Uterus (tissue), 3 donors: ENCODE measurements at regions not wholly inside any gene's neighbourhood (a gene's known extent, or its start where the extent isn't known, plus 50 kb on each side); places are given as distances from the start of the nearest gene placed in this dataset.

Source experiments
- DNase-seq, 2 donors: peaks; one replicate each; pipeline ENCODE4 v3.0.0-alpha.2; 2019 to 2020
- H3K27ac ChIP-seq, 2 donors: fragments of 200-600 bp; sonication (generic); 1 replicate in 1 of 2; 2 replicates in 1 of 2; pipeline ENCODE4 v1.5.1; 2016 to 2018
- H3K27me3 ChIP-seq, 2 donors: fragments of 200-600 bp; sonication (generic); one replicate each; pipeline ENCODE4 v1.5.1; 2018 to 2019; ENCODE audit warnings: control low read depth in 1 of 2
- H3K36me3 ChIP-seq, 2 donors: fragments of 200-600 bp; sonication (generic); one replicate each; pipeline ENCODE4 v1.5.1; 2019; ENCODE audit warnings: control low read depth in 1 of 2
- H3K4me1 ChIP-seq, 2 donors: fragments of 200-600 bp; sonication (generic); one replicate each; pipeline ENCODE4 v1.5.1; 2018 to 2019; ENCODE audit warnings: control low read depth in 1 of 2
- H3K4me3 ChIP-seq, 2 donors: fragments of 200-600 bp; sonication (generic); 1 replicate in 1 of 2; 2 replicates in 1 of 2; pipeline ENCODE4 v1.5.1; 2018 to 2019; ENCODE audit warnings: mild to moderate bottlenecking in 1 of 2
- H3K9me3 ChIP-seq, 2 donors: fragments of 200-600 bp; sonication (generic); one replicate each; pipeline ENCODE4 v1.5.1; 2019; ENCODE audit warnings: control low read depth in 1 of 2
- CTCF ChIP-seq, 4 experiments: fragments of 200-600 bp in 2 of 4; fragments of 450-650 bp in 2 of 4; sonication (generic) in 2 of 4; IDR thresholded peaks; one replicate each; pipeline ENCODE4 v1.5.1; 2016 to 2019; ENCODE audit warnings: antibody characterized with exemption in 4 of 4, mild to moderate bottlenecking in 2 of 4, moderate library complexity in 1 of 4
- POLR2A ChIP-seq, 2 donors: fragments of 450-650 bp; IDR thresholded peaks; one replicate each; pipeline ENCODE4 v1.6.1; 2016; ENCODE audit warnings: antibody characterized with exemption in 2 of 2, mild to moderate bottlenecking in 1 of 2, moderate library complexity in 1 of 2
- intact Hi-C: fragments of 100-400 bp; cut with DNase I; formaldehyde crosslinking; loops from one replicate; pipeline ENCODE4 v1.15.1; 2023; ENCODE audit warnings: low total_unique reads
- donor health status: DM: yes; HTN: yes; CAD: no.

GRCh38 chr6:23688650-23689049, 437.4 kb upstream of the NRSN1 start:
- Histone ChIP-seq H3K9me3 (no peaks in the 10 kb centered on the region), H3K27me3 (no peaks in the 10 kb centered on the region), H3K4me3 (no peak overlapping the region), H3K27ac (no peak overlapping the region), H3K4me1 (no peaks in the 10 kb centered on the region), H3K36me3 (no peaks in the 10 kb centered on the region)
- DNase-seq, result no peak
- TF ChIP-seq CTCF (IDR thresholded peaks at IDR 0.05) (no peak), POLR2A (IDR thresholded peaks at IDR 0.05) (no peak)
- intact Hi-C loops, result no loop called here

- Histone ChIP-seq H3K36me3 (no peaks in the 10 kb centered on the region), H3K27me3 (peaks cover 0 to 2% of the 10 kb centered on the region in 2 donors), H3K4me1 (no peaks in the 10 kb centered on the region), H3K27ac (no peak overlapping the region), H3K4me3 (no peak overlapping the region), H3K9me3 (no peaks in the 10 kb centered on the region)
- TF ChIP-seq CTCF (IDR thresholded peaks at IDR 0.05) (no peak), POLR2A (IDR thresholded peaks at IDR 0.05) (no peak)
- no peak for DNase-seq
- intact Hi-C loops, result no loop called here
Measured at GRCh38 chr6:23690453-23691049, 435.5 kb upstream of the NRSN1 start.

GRCh38 chr6:23692184-23692583, 433.8 kb upstream of the NRSN1 start:
- TF ChIP-seq POLR2A (IDR thresholded peaks at IDR 0.05) (no peak), CTCF (IDR thresholded peaks at IDR 0.05) (no peak)
- Histone ChIP-seq H3K36me3 (no peaks in the 10 kb centered on the region), H3K27me3 (peaks cover 0 to 2% of the 10 kb centered on the region in 2 donors), H3K4me1 (no peaks in the 10 kb centered on the region), H3K4me3 (no peak overlapping the region), H3K9me3 (no peaks in the 10 kb centered on the region), H3K27ac (no peak overlapping the region)
- no peak for DNase-seq
- intact Hi-C loops, result no loop called here

GRCh38 chr6:23696992-23697391, 429.0 kb upstream of the NRSN1 start:
- H3K27ac ChIP-seq, result no peak overlapping the region

More at GRCh38 chr6:23696992-23697391, 429.0 kb upstream of the NRSN1 start:
- Histone ChIP-seq H3K27me3 (peaks cover 0 to 2% of the 10 kb centered on the region in 2 donors), H3K4me3 (no peak overlapping the region), H3K9me3 (no peaks in the 10 kb centered on the region), H3K36me3 (no peaks in the 10 kb centered on the region), H3K4me1 (no peaks in the 10 kb centered on the region)
- peak; percentile 42 to 64 for DNase-seq
- no peak for TF ChIP-seq CTCF (IDR thresholded peaks at IDR 0.05)
- TF ChIP-seq POLR2A (IDR thresholded peaks at IDR 0.05), result no peak
- intact Hi-C loops, result no loop called here
